ENCODE measurements at regions not wholly inside any gene's neighbourhood (a gene's known extent, or its start where the extent isn't known, plus 50 kb on each side); places are given as distances from the start of the nearest gene placed in this dataset.
"Not testable (repeated sequence)": the region's sequence is repeated elsewhere in the genome, so short reads cannot be mapped to it uniquely, and the experiment has no call there.

GRCh38 chr21:8987896-8988295 lies 1533.5 kb upstream of the TPTE start:
- H3K4me3 ChIP-seq (replicated peaks in 1 of 3; ENCODE audit: low read depth in 2 of 3, low read length in 3 of 3); H3K4me1 Mint-ChIP-seq; H3K27me3 ChIP-seq (ENCODE audit: control insufficient read depth in 2 of 2, insufficient read depth in 2 of 2, low read length in 2 of 2); H3K4me2 ChIP-seq (replicated peaks; ENCODE audit: extremely low read depth, low read length, poor library complexity, severe bottlenecking); H3K4me1 ChIP-seq (ENCODE audit: control insufficient read depth in 1 of 2, insufficient read depth in 2 of 2, low read length in 2 of 2); H3K4me3 Mint-ChIP-seq; H3K36me3 ChIP-seq (replicated peaks in 1 of 2; ENCODE audit: control insufficient read depth in 1 of 2, insufficient read depth in 2 of 2, low read length in 2 of 2); H4K20me1 ChIP-seq (ENCODE audit: insufficient read depth, low read length); H3K9ac ChIP-seq (ENCODE audit: insufficient read depth, low read length, poor library complexity, severe bottlenecking); H3K27ac ChIP-seq (ENCODE audit: low read depth in 1 of 2, low read length in 2 of 2); H3K27ac Mint-ChIP-seq; H3K79me2 ChIP-seq (ENCODE audit: insufficient read depth, low read length); H2AFZ ChIP-seq (ENCODE audit: insufficient read depth, low read depth, low read length, poor library complexity, severe bottlenecking); DNase-seq; H3K27me3 Mint-ChIP-seq (ENCODE audit: low read depth in 3 of 3); H3K36me3 Mint-ChIP-seq; intact Hi-C loops (cut with micrococcal nuclease): not testable (repeated sequence)
- H3K9me3 ChIP-seq (replicated peaks in 1 of 2; ENCODE audit: control insufficient read depth in 1 of 2, insufficient read depth in 1 of 2, low read length in 2 of 2), result peaks cover 43 to 45% of the 10 kb centered on the region in 2 donors
- WGBS (ENCODE audit: insufficient coverage), result no CpG with 5 or more reads among the region's 58 CpGs
- peaks cover 27 to 45% (median 43%) of the 10 kb centered on the region in 7 donors for H3K9me3 Mint-ChIP-seq

GRCh38 chr21:8988696-8989095 lies 1532.7 kb upstream of the TPTE start:
- no peak for DNase-seq
- Histone ChIP-seq H3K4me3 (replicated peaks in 1 of 3; ENCODE audit: low read depth in 2 of 3, low read length in 3 of 3) (no peak overlapping the region), H3K4me1 (ENCODE audit: control insufficient read depth in 1 of 2, insufficient read depth in 2 of 2, low read length in 2 of 2) (no peaks in the 10 kb centered on the region), H3K4me2 (replicated peaks; ENCODE audit: extremely low read depth, low read length, poor library complexity, severe bottlenecking) (no peak overlapping the region), H4K20me1 (ENCODE audit: insufficient read depth, low read length) (no peaks in the 10 kb centered on the region), H3K9me3 (replicated peaks in 1 of 2; ENCODE audit: control insufficient read depth in 1 of 2, insufficient read depth in 1 of 2, low read length in 2 of 2) (peaks cover 45 to 53% of the 10 kb centered on the region in 2 donors), H3K79me2 (ENCODE audit: insufficient read depth, low read length) (no peaks in the 10 kb centered on the region), H3K9ac (ENCODE audit: insufficient read depth, low read length, poor library complexity, severe bottlenecking) (no peak overlapping the region), H3K27ac (ENCODE audit: low read depth in 1 of 2, low read length in 2 of 2) (no peak overlapping the region), H3K27me3 (ENCODE audit: control insufficient read depth in 2 of 2, insufficient read depth in 2 of 2, low read length in 2 of 2) (no peaks in the 10 kb centered on the region), H3K36me3 (replicated peaks in 1 of 2; ENCODE audit: control insufficient read depth in 1 of 2, insufficient read depth in 2 of 2, low read length in 2 of 2) (no peaks in the 10 kb centered on the region), H2AFZ (ENCODE audit: insufficient read depth, low read depth, low read length, poor library complexity, severe bottlenecking) (no peak overlapping the region)
- H3K4me3 Mint-ChIP-seq, result no peak overlapping the region
- TF ChIP-seq CTCF (IDR thresholded peaks at IDR 0.05), result no peak
- H3K4me1 Mint-ChIP-seq, result no peaks in the 10 kb centered on the region
- no peaks in the 10 kb centered on the region for H3K36me3 Mint-ChIP-seq
- intact Hi-C loops (cut with micrococcal nuclease), result no loop called here
- no peaks in the 10 kb centered on the region for H3K27me3 Mint-ChIP-seq (ENCODE audit: low read depth in 3 of 3)
- WGBS (ENCODE audit: insufficient coverage), result 70% methylated on average over 6 of the region's 9 CpGs
- peaks cover 34 to 53% (median 51%) of the 10 kb centered on the region in 7 donors for H3K9me3 Mint-ChIP-seq
- H3K27ac Mint-ChIP-seq, result no peak overlapping the region

All from CD14-positive monocyte (primary cell).